HG03378 (cell line): ENCODE measurements at regions not wholly inside any gene's neighbourhood (a gene's known extent, or its start where the extent isn't known, plus 50 kb on each side); places are given as distances from the start of the nearest gene placed in this dataset.
"Not testable (repeated sequence)": the region's sequence is repeated elsewhere in the genome, so short reads cannot be mapped to it uniquely, and the experiment has no call there.

Experiments used
- ATAC-seq: cut with Tn5 transposase; IDR thresholded peaks from one replicate; pipeline ENCODE4 v1.9.1; 2021; ENCODE audit warnings: mild to moderate bottlenecking, moderate library complexity; ENCODE audit not compliant: unreplicated experiment

DNA sequence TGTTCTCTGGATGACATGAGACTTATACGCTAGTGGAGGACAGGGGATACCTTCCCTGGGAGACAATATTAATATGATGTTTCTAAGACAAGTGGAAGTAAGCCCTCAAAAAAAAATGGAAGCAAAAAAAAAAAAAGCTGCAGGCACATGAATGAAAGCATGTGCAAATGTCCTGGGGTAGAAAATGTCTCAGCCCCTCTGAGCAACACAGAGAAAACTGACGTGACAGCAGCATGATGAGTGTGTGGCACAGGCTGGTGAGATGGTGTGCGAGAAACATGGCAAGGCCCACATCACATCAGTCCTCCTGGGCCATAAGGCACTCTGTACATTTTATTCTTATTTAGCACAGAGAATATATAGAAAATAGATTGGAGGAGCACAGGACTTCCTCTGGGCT is 254.7 kb upstream of the PFKP start:
- ATAC-seq: no peak

DNA sequence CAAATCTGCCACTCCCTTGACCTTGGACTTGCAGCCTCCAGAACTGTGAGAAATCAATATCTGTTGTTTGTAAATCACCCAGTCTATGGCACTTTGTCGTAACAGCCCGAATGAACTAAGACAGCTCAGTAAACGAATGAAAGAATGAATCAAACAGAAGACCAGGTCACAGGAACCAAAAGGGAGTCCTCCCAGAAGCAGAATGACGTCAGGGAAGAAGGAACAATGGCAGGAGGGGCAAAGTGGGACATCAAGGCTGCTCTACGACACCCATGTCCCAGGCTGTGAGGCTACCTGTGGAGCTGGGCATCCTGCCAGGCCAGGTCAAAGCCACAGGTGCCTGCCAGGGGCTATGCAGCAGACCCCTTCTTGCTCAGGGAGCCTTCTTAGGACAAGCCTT is 267.2 kb upstream of the PFKP start:
- no peak for ATAC-seq

DNA sequence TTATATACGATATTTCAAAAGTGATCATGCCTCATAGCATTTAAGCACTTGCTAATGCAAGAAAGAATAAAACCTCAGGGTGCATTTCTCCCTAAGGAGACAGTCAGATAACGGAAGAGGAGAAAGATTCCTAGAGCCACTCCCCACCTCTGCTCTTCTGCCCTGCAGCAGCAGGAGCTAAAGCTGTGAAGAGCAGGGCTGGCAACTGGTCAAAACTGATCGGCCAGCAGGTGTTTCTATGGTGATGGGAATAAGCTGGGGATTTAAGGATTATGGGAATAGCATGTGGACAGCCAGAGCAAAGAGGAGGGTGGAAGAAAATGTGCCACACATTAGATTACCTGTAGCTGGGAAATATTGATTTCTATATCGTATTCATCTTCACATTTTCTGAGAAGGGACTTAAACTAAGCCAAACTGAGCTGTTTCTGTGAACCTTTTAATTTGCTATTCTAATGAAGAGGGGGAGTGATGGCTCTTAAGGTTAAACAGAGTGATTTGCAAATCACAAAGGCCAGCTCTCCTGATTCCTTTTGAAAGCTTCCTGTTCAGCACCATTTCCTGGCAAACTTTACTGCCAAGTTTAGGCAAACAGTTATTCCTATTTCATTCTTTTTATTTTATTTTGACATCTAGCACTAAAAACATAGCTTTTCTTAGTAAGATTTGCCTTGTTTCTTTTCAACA is 268.9 kb upstream of the PFKP start:
- ATAC-seq: no peak

DNA sequence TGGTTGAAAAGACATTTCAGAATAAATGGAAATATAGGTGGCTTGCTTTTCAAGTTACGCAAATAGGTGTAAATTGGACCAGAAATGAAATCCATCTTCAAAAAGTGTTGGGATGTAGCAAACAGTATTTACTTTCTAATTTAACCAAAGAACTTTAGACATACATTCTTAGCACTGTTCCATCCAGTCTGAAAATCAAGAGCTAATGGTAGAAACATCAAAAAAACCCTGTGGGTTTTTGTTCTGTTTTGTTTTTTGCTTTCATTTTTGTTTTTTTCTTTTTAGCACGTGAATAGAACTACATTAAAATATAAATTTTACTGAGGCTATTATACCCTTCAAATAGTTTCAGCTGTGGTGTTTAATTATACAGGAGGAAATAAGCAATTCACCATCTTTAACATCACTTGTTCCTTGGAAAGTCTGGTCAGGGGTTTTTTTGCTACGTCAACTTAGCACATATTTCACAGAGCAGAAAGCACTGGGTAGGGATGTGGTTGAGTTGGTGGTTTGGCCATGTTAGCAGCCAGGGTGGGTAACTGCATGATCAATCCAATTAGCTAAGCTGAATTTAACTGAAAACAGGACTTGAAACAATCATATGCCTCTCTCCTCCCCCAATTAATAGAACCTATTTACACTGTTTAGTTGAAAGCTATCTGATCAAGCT is 275.4 kb upstream of the PFKP start:
- ATAC-seq: peak; percentile 96

DNA sequence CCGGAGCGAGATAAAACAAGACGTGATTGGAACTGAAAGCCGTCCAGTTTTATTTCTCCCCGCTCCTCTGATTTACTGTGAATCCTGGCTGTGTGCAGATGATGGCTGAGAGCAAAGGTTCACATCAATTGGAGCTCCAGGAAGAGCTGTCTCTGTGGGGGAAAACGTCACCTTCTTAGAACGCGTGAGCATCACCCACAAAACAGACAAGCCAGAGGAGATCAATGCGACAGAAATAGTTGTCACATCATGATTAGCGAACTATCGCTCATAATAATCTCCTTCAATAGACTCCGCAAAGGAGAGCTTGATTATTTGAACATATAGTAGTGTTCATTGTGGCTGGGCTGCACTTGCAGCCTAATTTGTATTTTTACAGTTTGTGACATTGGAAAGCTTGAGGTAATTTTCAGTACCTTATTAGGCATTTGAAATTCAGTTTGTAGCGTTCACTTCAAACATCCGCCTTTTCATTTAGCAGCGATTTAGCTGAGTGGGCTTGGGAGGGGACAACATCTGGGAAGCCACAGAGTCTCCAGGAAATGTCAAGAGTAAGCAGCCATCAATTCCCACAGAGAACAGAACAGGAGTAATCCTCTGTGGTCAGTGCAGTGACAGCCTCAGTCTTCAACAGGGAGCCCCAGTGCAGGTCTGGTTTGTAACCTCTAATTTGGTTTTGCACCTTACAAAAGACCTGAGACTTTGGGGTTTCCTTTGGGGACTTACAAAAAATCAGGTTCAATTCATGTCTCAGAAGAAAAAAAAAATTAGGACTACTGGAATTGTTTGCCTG is 276.8 kb upstream of the PFKP start:
- no peak for ATAC-seq

DNA sequence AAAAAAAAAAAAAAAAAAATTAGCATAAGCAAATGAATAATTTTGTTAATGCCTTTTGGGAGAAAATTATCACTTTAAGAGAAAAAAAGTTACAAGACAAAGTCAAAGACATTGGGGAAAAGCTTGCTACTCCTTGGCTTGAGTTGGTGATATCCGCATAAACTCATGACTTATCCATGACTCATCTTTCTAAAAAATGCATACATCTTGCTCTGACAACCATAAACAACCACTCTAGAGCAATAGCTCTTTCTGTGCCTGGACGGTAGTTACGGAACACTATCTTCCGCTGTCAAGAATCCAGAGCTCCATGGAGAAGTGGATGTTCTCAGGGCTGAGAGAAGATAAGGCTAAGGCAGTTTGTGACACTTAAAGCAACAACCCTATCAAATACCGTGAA is 281.1 kb upstream of the PFKP start:
- ATAC-seq: no peak

DNA sequence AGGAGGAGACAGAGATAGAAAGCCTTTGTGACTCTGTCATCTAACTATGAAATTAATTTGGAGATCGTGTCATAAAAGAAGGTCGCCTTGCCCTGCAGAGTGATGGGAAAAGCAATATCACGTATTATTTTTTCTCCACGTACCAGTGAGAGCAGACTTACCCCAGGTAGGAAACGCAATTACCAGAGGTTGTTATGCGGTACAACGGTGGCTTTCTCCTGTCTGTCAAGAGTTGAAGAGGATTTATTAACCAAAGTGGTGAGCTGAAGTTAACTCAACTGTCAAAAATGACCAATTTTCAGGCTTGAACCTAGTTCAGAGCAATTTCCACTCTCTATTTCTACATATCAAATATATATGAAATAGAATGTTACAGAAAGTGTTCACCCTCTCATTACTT is 282.6 kb upstream of the PFKP start:
- no peak for ATAC-seq

DNA sequence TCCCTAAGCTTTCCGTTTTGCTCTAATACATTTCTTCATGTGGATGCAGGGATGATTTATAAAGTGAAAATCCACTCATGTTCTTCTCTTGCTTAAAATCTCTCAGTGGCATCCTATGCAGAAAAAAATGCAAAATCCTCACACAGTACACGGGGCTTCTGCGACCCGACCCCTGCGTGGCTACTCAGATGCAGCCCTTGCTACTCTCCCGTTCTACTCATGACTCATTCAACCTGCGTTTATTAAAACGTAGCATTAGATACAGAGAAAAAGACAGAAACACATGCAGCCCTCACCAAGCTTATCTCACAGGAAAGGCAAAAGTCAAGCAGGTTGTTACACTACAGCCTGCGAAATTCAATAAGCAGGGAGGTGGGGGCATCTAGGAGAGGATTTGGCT is 284.4 kb upstream of the PFKP start:
- ATAC-seq: no peak

DNA sequence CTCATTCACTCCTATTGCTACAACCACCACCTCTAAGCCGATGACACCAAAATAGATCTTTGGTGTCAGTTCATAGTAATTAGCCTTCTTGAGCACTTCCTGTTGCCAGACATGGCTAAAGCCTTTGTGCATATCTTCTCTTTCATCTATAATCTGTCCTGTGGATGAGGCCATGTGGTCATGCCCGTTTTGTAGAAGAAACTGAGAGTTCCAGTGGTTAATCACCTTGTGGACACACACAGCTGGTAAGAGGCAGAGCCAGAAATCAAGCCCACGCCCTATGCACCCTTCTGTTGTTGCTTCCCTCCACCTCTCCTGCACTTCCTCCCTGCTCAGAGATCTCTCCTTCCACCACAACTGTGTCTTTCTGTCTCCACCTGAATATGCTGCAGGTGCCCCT is 285.1 kb upstream of the PFKP start:
- no peak for ATAC-seq

DNA sequence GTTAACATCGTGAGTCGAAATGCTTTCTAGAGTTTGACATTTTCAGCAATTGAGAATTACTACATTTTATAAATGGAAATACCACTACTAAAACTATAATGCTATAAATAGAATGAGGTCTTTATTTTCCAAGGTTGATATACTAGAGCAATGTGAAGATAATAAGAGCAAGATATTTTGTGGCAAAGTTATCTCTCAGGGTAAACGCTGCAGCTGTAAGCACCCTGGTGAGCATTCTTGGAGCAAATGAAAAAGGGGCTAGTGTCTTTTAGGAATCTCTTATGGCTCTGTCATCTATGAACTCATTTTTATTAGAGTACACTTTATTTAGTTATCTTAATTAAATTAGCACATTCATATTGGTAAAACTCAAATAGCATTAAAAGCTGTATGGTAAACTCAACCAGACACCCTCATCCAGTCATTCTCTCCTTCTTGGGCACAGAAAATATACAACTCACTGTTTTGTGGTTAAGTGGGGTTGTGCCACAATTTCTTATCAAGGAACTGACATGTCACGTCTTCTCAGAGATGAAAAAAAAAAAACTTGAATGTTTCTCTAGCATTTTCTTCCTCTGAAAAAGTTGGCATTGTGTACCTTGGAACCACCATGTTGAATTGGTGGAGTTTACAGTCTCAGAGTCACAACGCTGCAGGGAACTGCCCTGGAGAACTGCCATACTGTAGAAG is 289.5 kb upstream of the PFKP start:
- no peak for ATAC-seq

DNA sequence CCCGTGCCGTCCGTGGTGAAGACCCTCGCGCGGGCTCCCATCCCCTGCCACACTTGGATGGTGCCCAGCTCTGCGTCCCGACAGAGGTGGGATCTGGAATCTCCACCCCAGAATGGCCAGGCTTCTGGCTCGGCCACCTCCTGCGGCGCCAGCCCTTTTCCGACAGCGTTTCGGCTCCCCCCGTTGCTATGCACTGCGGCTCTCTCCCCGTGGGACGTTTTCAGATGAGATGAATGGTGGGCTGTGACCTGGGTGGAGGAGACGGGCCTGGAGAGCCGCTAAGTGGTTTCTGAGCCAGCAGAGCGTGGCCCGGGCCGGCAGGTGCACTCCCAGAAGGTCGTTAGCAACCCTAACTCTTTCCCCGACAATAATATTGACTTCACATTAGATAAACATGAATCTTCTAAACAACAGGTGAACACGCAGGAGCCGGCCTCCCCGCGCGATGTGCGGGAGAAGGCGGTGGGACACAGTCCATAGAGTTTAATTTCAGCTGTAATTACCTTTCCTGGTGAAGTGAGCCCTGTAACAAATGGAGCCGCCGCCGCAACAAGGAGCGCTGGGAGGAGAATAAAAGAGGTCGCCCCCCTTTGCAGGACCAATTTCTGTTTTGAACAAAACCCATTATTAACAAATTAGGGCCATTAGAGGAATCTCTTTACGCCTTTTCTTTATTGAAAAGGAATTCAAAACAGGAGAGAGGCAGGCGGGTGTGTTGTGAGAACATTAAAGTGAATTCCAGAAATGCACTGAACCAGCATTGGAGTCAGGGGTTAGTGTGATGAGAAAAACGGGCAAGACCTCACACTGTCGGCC is 294.3 kb upstream of the PFKP start:
- ATAC-seq: no peak

DNA sequence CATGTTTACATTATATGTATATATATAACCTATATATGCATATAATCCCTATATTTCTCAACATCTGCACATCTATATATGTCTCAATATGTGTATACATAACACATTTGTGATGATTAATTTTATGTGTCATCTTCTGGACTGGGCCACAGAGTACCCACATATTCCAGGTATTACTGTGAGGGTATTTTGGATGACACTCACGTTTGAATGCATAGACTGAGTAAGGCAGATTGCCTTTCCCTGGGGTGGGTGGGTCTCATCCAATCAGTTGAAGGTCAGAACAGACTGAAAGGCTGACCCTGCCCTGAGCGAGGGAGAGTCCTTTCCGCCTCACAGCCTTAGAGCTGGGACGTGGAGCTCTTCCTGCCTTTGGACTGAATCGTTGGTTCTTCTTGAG is 295.2 kb upstream of the PFKP start:
- ATAC-seq: no peak

DNA sequence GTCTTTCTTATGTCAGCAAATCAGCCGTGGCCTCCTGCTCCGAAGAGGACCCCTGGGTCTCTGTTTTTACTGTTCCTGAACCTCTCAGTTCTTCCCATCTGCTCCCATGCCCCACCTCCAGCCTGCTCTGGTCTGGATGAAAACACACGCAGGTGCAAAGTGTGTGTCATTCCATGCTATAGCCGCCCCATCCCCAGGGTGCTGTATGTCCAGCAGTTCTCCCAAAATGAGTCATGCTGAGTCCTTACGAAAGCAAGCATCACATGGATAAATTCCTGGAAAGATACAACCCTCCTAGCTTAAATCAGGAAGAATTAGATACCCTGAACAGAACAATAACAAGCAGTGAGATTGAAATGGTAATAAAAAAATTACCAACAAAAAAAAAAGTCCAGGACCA is 300.1 kb upstream of the PFKP start:
- ATAC-seq: not testable (repeated sequence)

DNA sequence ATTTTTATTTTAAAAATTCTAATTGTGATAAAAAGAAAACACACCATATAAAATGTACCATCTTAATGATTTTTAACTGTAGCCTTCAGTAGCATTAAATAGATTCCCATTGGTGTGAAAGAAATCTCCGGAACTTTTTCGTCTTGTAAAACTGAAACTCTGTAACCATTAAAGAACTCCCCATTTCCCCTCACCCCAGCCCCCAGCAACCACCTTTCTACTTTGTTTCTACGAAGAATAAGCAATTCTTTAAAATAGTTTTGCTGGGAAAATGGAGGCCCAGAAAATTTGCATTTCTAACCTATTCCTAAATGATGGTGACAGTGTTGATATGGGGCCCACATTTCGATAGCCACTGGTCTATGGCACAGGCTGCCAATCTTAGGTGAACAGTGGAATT is 305.4 kb upstream of the PFKP start:
- ATAC-seq: no peak

DNA sequence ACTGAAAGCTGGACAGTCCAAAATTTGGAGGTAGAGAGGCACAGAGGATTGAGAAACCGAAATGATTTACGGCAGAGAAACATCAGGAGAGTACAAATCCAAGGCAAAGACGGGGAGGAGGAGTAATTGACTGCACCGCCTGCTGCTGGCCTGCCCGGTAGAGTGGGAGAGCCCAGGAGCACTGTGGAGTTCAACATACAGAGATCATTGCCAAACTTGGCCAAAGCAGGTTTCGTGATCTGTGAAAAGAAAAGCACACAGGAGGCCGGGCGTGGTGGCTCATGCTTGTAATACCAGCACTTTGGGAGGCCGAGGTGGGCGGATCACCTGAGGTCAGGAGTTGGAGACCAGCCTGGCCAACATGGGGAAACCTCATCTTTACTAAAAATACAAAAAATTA is 306.0 kb upstream of the PFKP start:
- ATAC-seq: no peak

DNA sequence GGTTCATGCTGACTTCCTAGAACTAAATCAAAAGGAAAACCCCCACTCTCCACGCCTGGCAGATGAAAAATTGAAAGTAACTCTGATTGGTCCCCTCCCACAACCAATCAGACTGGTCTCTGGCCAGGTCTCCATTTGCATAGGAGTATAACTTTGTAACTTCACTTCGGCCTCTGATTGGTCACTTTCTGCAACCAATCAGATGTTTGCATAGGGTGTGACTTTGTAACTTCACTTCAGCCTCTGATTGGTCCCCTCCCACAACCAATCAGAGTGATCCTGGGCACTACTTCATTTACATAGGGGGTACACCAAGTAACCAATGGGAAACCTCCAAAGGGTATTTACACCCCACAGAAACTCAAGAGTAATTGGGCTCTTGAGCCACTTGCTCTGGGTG is 306.6 kb upstream of the PFKP start:
- ATAC-seq: no peak

DNA sequence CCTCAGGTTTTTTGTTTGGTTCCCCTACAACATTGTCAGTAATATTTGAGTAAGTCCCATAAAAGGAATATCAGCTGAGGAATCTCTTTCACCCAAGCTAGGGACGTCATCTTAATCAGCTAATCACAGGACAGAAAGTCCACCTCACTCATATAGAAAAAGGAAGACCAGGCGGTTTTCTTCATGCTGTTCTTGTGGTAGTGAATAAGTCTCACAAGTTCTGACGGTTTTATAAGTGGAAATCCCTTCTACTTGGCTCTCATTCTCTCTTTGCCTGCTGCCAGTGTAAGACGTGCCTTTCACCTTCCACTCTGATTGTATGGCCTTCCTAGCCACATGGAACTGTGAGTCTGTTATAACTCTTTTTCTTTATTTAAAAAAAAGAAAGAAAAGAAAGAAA is 308.1 kb upstream of the PFKP start:
- ATAC-seq: no peak

DNA sequence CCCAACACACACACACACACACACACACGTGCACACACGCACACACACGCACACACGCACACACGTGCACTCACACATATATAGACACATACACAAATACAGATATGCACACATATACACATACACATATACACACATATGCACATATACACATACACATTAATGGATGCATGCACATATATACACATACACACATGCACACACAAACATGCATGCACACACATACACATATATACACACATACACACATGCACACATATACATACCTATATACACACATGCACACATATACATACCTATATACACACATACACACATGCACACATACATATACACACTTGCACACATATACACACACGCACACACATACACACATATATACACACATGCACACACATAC is 312.4 kb upstream of the PFKP start:
- ATAC-seq: no peak

DNA sequence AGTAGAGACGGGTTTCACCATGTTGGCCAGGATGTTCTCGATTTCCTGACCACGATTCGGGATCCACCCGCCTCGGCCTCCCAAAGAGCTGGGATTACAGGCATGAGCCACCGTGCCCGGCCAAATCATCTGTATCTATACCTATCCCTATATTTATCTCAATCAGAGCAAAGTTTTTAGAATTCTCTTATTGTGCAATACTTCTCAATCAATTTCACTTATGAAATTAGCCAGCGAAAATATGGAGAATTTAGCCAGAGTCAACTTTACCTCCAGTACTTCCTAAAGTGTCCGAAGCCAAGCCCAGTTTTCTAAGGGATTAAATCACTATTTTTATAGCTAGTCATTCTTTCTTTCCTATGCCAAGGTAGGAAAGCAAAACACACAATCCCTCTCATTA is 319.1 kb upstream of the PFKP start:
- ATAC-seq: no peak

DNA sequence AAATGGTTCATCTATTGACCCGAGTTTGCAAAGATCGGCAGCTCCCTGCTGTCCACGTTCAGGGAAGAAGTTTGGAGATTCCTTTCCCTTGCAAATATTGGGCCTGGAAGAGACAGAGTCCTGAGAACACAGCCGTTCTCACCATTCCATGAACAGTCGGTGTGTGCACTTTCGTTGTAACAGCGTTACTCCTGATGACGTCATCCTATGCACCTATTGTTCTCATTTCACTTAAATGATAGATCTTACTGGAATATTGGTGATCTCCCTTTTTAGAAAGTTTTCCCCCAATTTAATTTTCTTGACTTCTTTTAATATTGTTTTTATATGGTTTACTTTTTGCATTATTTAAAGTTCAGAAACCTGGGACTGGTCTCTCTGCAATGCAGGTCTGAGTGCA is 320.7 kb upstream of the PFKP start:
- no peak for ATAC-seq

DNA sequence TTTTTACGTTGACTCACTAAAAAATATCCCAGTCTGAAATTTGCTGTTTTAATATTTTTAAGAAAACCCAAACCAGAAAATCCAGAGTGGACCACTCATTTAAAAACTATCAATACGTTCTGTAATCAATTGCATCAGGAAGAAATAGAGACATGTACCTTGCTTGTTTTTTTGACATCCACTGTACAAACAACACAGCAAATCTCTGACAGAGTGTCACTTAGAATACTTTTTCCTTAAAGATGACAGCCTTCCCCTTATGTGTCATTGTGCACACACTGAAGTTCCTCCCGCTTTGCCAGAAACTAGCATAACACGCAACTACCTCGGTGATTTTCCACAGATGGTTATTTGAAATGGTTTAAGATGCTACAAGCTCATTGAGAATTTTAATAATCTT is 321.7 kb upstream of the PFKP start:
- ATAC-seq: no peak
